OCI-LY1 (cell line): ENCODE measurements at regions not wholly inside any gene's neighbourhood (a gene's known extent, or its start where the extent isn't known, plus 50 kb on each side); places are given as distances from the start of the nearest gene placed in this dataset.

Source experiments
- H2AFZ ChIP-seq: fragments of 200-600 bp; sonication (generic), shearing (Covaris generic); 2 replicates; pipeline ENCODE4 v1.6.0; 2014; ENCODE audit warnings: antibody characterized with exemption, mild to moderate bottlenecking, low read length
- H3F3A ChIP-seq: fragments of 200-600 bp; sonication (generic), shearing (Covaris generic); 2 replicates; pipeline ENCODE4 v1.6.0; 2014; ENCODE audit warnings: mild to moderate bottlenecking, antibody characterized with exemption, low read length, moderate library complexity; ENCODE audit not compliant: insufficient read depth
- H3K27ac ChIP-seq: fragments of 200-600 bp; sonication (generic); 2 replicates; pipeline ENCODE4 v1.5.1; 2014; ENCODE audit warnings: low read length, mixed run types, mild to moderate bottlenecking, low read depth; ENCODE audit not compliant: poor library complexity, severe bottlenecking
- H3K27me3 ChIP-seq: fragments of 200-600 bp; sonication (generic); 2 replicates; pipeline ENCODE4 v1.6.0; 2014; ENCODE audit warnings: antibody characterized with exemption, mild to moderate bottlenecking, low read length, moderate library complexity; ENCODE audit not compliant: insufficient read depth
- H3K36me3 ChIP-seq: fragments of 200-600 bp; sonication (generic); 2 replicates; pipeline ENCODE4 v1.6.1; 2014; ENCODE audit warnings: mild to moderate bottlenecking, antibody characterized with exemption, low read length, moderate library complexity, mixed read lengths; ENCODE audit not compliant: insufficient read depth
- H3K4me1 ChIP-seq: fragments of 200-600 bp; sonication (generic); 2 replicates; pipeline ENCODE4 v1.5.1; 2014; ENCODE audit warnings: mild to moderate bottlenecking, low read length, moderate library complexity; ENCODE audit not compliant: insufficient read depth, severe bottlenecking
- H3K4me2 ChIP-seq: fragments of 200-600 bp; sonication (generic), shearing (Covaris generic); 2 replicates; pipeline ENCODE4 v1.6.1; 2014; ENCODE audit warnings: low read length
- H3K4me3 ChIP-seq: fragments of 200-600 bp; sonication (generic); 2 replicates; pipeline ENCODE4 v1.5.1; 2014; ENCODE audit warnings: low read length, low read depth, mild to moderate bottlenecking, mixed read lengths; ENCODE audit not compliant: poor library complexity, severe bottlenecking
- H3K79me2 ChIP-seq: fragments of 200-600 bp; shearing (Covaris generic); 2 replicates; pipeline ENCODE4 v1.6.1; 2016; ENCODE audit warnings: mixed run types, low read length, mixed read lengths; ENCODE audit not compliant: insufficient read depth
- H3K9ac ChIP-seq: fragments of 200-600 bp; sonication (generic), shearing (Covaris generic); 2 replicates; pipeline ENCODE4 v1.6.1; 2014; ENCODE audit warnings: mild to moderate bottlenecking, low read length, mixed read lengths
- H3K9me2 ChIP-seq: fragments of 200-600 bp; sonication (generic), shearing (Covaris generic); 2 replicates; pipeline ENCODE4 v1.6.1; 2014; ENCODE audit warnings: low read depth, mild to moderate bottlenecking, low read length, mixed read lengths
- H3K9me3 ChIP-seq: fragments of 200-600 bp; shearing (Covaris generic); 2 replicates; pipeline ENCODE4 v1.6.1; 2014; ENCODE audit warnings: low read length, mixed read lengths
- H4K20me1 ChIP-seq: fragments of 200-600 bp; sonication (generic), shearing (Covaris generic); 2 replicates; pipeline ENCODE4 v1.6.0; 2016; ENCODE audit warnings: mild to moderate bottlenecking, low read length; ENCODE audit not compliant: insufficient read depth
- CTCF ChIP-seq: fragments of 200-600 bp; sonication (generic), shearing (Covaris generic); IDR thresholded peaks from 2 replicates; pipeline ENCODE4 v1.5.1; 2017; ENCODE audit warnings: mild to moderate bottlenecking, antibody characterized with exemption, low read length, moderate library complexity, mixed read lengths
- EZH2 ChIP-seq: fragments of 200-600 bp; sonication (generic), shearing (Covaris generic); IDR thresholded peaks from 2 replicates; pipeline ENCODE4 v1.8.0; 2017; ENCODE audit warnings: borderline replicate concordance, mixed run types, mild to moderate bottlenecking, antibody characterized with exemption, low read length, moderate library complexity, mixed read lengths

GRCh38 chr1:60878323-60878722 is 204.0 kb upstream of the NFIA start:
- TF ChIP-seq CTCF (no peak), EZH2 (no peak)
- Histone ChIP-seq H3K9me2 (no peaks in the 10 kb centered on the region), H3K79me2 (no peaks in the 10 kb centered on the region), H3K9ac (no peak overlapping the region), H2AFZ (no peak overlapping the region), H3K27ac (no peak overlapping the region), H3K9me3 (no peaks in the 10 kb centered on the region), H3K4me3 (no peak overlapping the region), H3K36me3 (no peaks in the 10 kb centered on the region), H3K27me3 (no peaks in the 10 kb centered on the region), H3K4me2 (no peak overlapping the region), H4K20me1 (no peaks in the 10 kb centered on the region), H3F3A (no peaks in the 10 kb centered on the region), H3K4me1 (no peaks in the 10 kb centered on the region)

- Histone ChIP-seq H3K9ac (no peak overlapping the region), H2AFZ (no peak overlapping the region), H3K4me2 (no peak overlapping the region), H3K36me3 (no peaks in the 10 kb centered on the region), H3K9me3 (no peaks in the 10 kb centered on the region), H3K4me1 (no peaks in the 10 kb centered on the region), H3K79me2 (no peaks in the 10 kb centered on the region), H3K27me3 (no peaks in the 10 kb centered on the region), H3F3A (no peaks in the 10 kb centered on the region), H4K20me1 (no peaks in the 10 kb centered on the region), H3K27ac (no peak overlapping the region), H3K4me3 (no peak overlapping the region), H3K9me2 (no peaks in the 10 kb centered on the region)
- TF ChIP-seq EZH2 (no peak), CTCF (no peak)
These were observed 205.0 kb upstream of the NFIA start for GRCh38 chr1:60877376-60877775.

- Histone ChIP-seq H3F3A (no peaks in the 10 kb centered on the region), H3K9me2 (no peaks in the 10 kb centered on the region), H3K9me3 (no peaks in the 10 kb centered on the region), H3K9ac (no peak overlapping the region), H3K27me3 (no peaks in the 10 kb centered on the region), H3K36me3 (no peaks in the 10 kb centered on the region), H4K20me1 (no peaks in the 10 kb centered on the region), H3K4me1 (no peaks in the 10 kb centered on the region), H3K27ac (no peak overlapping the region), H2AFZ (no peak overlapping the region), H3K79me2 (no peaks in the 10 kb centered on the region), H3K4me3 (no peak overlapping the region), H3K4me2 (no peak overlapping the region)
- TF ChIP-seq CTCF, result no peak
- no peak for TF ChIP-seq EZH2
These were observed 205.4 kb upstream of the NFIA start for GRCh38 chr1:60876952-60877351.
